ENCODE measurements at regions not wholly inside any gene's neighbourhood (a gene's known extent, or its start where the extent isn't known, plus 50 kb on each side); places are given as distances from the start of the nearest gene placed in this dataset.

- H3K4me3 ChIP-seq (ENCODE audit: low read length) = no peak overlapping the region
- H3K4me1 ChIP-seq (ENCODE audit: control insufficient read depth, insufficient read depth, low read length) = no peaks in the 10 kb centered on the region
- Mint-ChIP-seq H3K4me1 (no peaks in the 10 kb centered on the region), H3K27ac (no peak overlapping the region), H3K27me3 (ENCODE audit: low read depth in 2 of 2) (peaks cover 0 to 2% of the 10 kb centered on the region in 2 donors), H3K4me3 (no peak overlapping the region), H3K36me3 (no peaks in the 10 kb centered on the region), H3K9me3 (peaks cover 4 to 7% of the 10 kb centered on the region in 2 donors)
- ATAC-seq = no peak
- H3K9me3 ChIP-seq (ENCODE audit: control insufficient read depth, insufficient read depth, low read length) = peaks cover 3% of the 10 kb centered on the region
- WGBS (ENCODE audit: insufficient coverage) = 42% methylated on average over 5 of the region's 6 CpGs
- intact Hi-C loops (cut with micrococcal nuclease) = no loop called here
- H3K27ac ChIP-seq (ENCODE audit: low read length) = no peak overlapping the region
- DNase-seq = no peak
- H3K27me3 ChIP-seq (ENCODE audit: control insufficient read depth, insufficient read depth, low read length) = no peaks in the 10 kb centered on the region
- H3K36me3 ChIP-seq (ENCODE audit: control insufficient read depth, insufficient read depth, low read length) = no peaks in the 10 kb centered on the region
- TF ChIP-seq CTCF (IDR thresholded peaks at IDR 0.05) = no peak
Observed at GRCh38 chr11:133600786-133601185, 68.5 kb upstream of the OPCML start.

- Mint-ChIP-seq H3K4me1 (no peaks in the 10 kb centered on the region), H3K36me3 (no peaks in the 10 kb centered on the region), H3K4me3 (no peak overlapping the region), H3K9me3 (peaks cover 4 to 7% of the 10 kb centered on the region in 2 donors), H3K27me3 (ENCODE audit: low read depth in 2 of 2) (peaks cover 0 to 2% of the 10 kb centered on the region in 2 donors), H3K27ac (no peak overlapping the region)
- DNase-seq = no peak
- Histone ChIP-seq H3K9me3 (ENCODE audit: control insufficient read depth, insufficient read depth, low read length) (peaks cover 3% of the 10 kb centered on the region), H3K4me3 (ENCODE audit: low read length) (no peak overlapping the region), H3K27me3 (ENCODE audit: control insufficient read depth, insufficient read depth, low read length) (no peaks in the 10 kb centered on the region), H3K36me3 (ENCODE audit: control insufficient read depth, insufficient read depth, low read length) (no peaks in the 10 kb centered on the region), H3K27ac (ENCODE audit: low read length) (no peak overlapping the region), H3K4me1 (ENCODE audit: control insufficient read depth, insufficient read depth, low read length) (no peaks in the 10 kb centered on the region)
- 93% methylated on average over 3 of the region's 5 CpGs for WGBS (ENCODE audit: insufficient coverage)
- no peak for TF ChIP-seq CTCF (IDR thresholded peaks at IDR 0.05)
- intact Hi-C loops (cut with micrococcal nuclease) = no loop called here
- no peak for ATAC-seq
Observed at GRCh38 chr11:133600306-133600705, 68.0 kb upstream of the OPCML start.

- Histone ChIP-seq H3K9me3 (ENCODE audit: control insufficient read depth, insufficient read depth, low read length) (peaks cover 3% of the 10 kb centered on the region), H3K27ac (ENCODE audit: low read length) (no peak overlapping the region), H3K4me1 (ENCODE audit: control insufficient read depth, insufficient read depth, low read length) (no peaks in the 10 kb centered on the region), H3K36me3 (ENCODE audit: control insufficient read depth, insufficient read depth, low read length) (no peaks in the 10 kb centered on the region), H3K4me3 (ENCODE audit: low read length) (no peak overlapping the region), H3K27me3 (ENCODE audit: control insufficient read depth, insufficient read depth, low read length) (no peaks in the 10 kb centered on the region)
- peaks cover 5 to 7% of the 10 kb centered on the region in 2 donors for H3K9me3 Mint-ChIP-seq
- TF ChIP-seq CTCF (IDR thresholded peaks at IDR 0.05) = no peak
- 76% methylated on average over 3 of the region's 3 CpGs for WGBS (ENCODE audit: insufficient coverage)
- ATAC-seq (no peak), DNase-seq (no peak)
- intact Hi-C loops (cut with micrococcal nuclease) = no loop called here
- no peaks in the 10 kb centered on the region for H3K4me1 Mint-ChIP-seq
- no peak overlapping the region for H3K4me3 Mint-ChIP-seq
- H3K27me3 Mint-ChIP-seq (ENCODE audit: low read depth in 2 of 2) = peaks cover 0 to 2% of the 10 kb centered on the region in 2 donors
- no peak overlapping the region for H3K27ac Mint-ChIP-seq
- no peaks in the 10 kb centered on the region for H3K36me3 Mint-ChIP-seq
Observed at GRCh38 chr11:133598906-133599305, 66.6 kb upstream of the OPCML start.

GRCh38 chr11:133597236-133597635, 64.9 kb upstream of the OPCML start:
- Histone ChIP-seq H3K36me3 (ENCODE audit: control insufficient read depth, insufficient read depth, low read length) (no peaks in the 10 kb centered on the region), H3K4me3 (ENCODE audit: low read length) (no peak overlapping the region), H3K27ac (ENCODE audit: low read length) (no peak overlapping the region), H3K4me1 (ENCODE audit: control insufficient read depth, insufficient read depth, low read length) (no peaks in the 10 kb centered on the region), H3K27me3 (ENCODE audit: control insufficient read depth, insufficient read depth, low read length) (no peaks in the 10 kb centered on the region), H3K9me3 (ENCODE audit: control insufficient read depth, insufficient read depth, low read length) (peaks cover 3% of the 10 kb centered on the region)
- Mint-ChIP-seq H3K36me3 (no peaks in the 10 kb centered on the region), H3K9me3 (peaks cover 7 to 8% of the 10 kb centered on the region in 2 donors), H3K4me3 (no peak overlapping the region), H3K27ac (no peak overlapping the region), H3K4me1 (no peaks in the 10 kb centered on the region), H3K27me3 (ENCODE audit: low read depth in 2 of 2) (peaks cover 0 to 2% of the 10 kb centered on the region in 2 donors)
- ATAC-seq (no peak), DNase-seq (no peak)
- TF ChIP-seq CTCF (IDR thresholded peaks at IDR 0.05) = no peak
- intact Hi-C loops (cut with micrococcal nuclease) = no loop called here
- WGBS (ENCODE audit: insufficient coverage) = 84% methylated on average over 2 of the region's 3 CpGs
